HG02973 (cell line): ENCODE measurements at regions not wholly inside any gene's neighbourhood (a gene's known extent, or its start where the extent isn't known, plus 50 kb on each side); places are given as distances from the start of the nearest gene placed in this dataset.
A peak's percentile ranks its signal among the peaks of the same experiment; 100 is the strongest.

ENCODE experiments used
- ATAC-seq: cut with Tn5 transposase; IDR thresholded peaks from one replicate; pipeline ENCODE4 v1.9.1; 2021; ENCODE audit warnings: moderate library complexity; ENCODE audit not compliant: unreplicated experiment

GRCh38 chr2:64850642-64851041 is 138.6 kb upstream of the SLC1A4 start:
- ATAC-seq = no peak

GRCh38 chr2:64852771-64853241 is 136.4 kb upstream of the SLC1A4 start:
- ATAC-seq = no peak

GRCh38 chr2:64853306-64853705 is 135.9 kb upstream of the SLC1A4 start:
- ATAC-seq = no peak

GRCh38 chr2:64853894-64854293 is 135.3 kb upstream of the SLC1A4 start:
- no peak for ATAC-seq

GRCh38 chr2:64854773-64855237 is 134.4 kb upstream of the SLC1A4 start:
- no peak for ATAC-seq

- no peak for ATAC-seq
Observed at GRCh38 chr2:64857581-64858471, 131.4 kb upstream of the SLC1A4 start.

GRCh38 chr2:64858541-64859311 is 130.5 kb upstream of the SLC1A4 start:
- peak; percentile 18 for ATAC-seq

- ATAC-seq = peak; percentile 37
Observed at GRCh38 chr2:64859312-64860212, 129.6 kb upstream of the SLC1A4 start.

GRCh38 chr2:64860276-64860885 is 128.8 kb upstream of the SLC1A4 start:
- ATAC-seq = no peak

GRCh38 chr2:64860936-64861335 is 128.3 kb upstream of the SLC1A4 start:
- no peak for ATAC-seq

- no peak for ATAC-seq
Observed at GRCh38 chr2:64861452-64862397, 127.5 kb upstream of the SLC1A4 start.

GRCh38 chr2:64862623-64863022 is 126.6 kb upstream of the SLC1A4 start:
- ATAC-seq = no peak

- ATAC-seq = no peak
Observed at GRCh38 chr2:64863097-64863820, 125.9 kb upstream of the SLC1A4 start.

GRCh38 chr2:64865073-64865830 is 123.9 kb upstream of the SLC1A4 start:
- ATAC-seq = peak; percentile 49

- no peak for ATAC-seq
Observed at GRCh38 chr2:64865831-64866345, 123.3 kb upstream of the SLC1A4 start.

GRCh38 chr2:64866797-64867196 is 122.4 kb upstream of the SLC1A4 start:
- ATAC-seq = no peak

GRCh38 chr2:64867253-64867996 is 121.8 kb upstream of the SLC1A4 start:
- no peak for ATAC-seq
